Iris pigment epithelial cell (primary cell): ENCODE measurements at regions not wholly inside any gene's neighbourhood (a gene's known extent, or its start where the extent isn't known, plus 50 kb on each side); places are given as distances from the start of the nearest gene placed in this dataset.

Source experiments
- DNase-seq: peaks from one replicate; pipeline ENCODE4 v3.0.0-alpha.2; 2011; ENCODE audit warnings: low read depth

DNA sequence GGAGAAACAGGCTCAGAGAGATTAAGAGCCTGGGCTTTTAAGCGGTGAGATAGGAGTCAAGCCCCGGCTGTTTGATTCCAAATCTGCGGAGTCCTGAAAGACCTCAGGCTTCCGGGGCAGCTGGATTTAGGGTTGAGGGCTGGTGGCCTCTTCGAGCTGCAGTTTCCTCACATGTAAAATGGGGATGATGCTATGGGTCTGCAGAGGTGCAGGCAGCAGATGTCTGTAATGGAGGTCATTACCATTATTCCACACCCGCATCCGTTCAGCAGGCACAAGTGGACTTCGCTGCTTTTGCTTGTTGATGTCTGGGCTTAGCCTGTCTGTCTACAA lies 175.6 kb upstream of the HS6ST1 start:
- DNase-seq = no peak

DNA sequence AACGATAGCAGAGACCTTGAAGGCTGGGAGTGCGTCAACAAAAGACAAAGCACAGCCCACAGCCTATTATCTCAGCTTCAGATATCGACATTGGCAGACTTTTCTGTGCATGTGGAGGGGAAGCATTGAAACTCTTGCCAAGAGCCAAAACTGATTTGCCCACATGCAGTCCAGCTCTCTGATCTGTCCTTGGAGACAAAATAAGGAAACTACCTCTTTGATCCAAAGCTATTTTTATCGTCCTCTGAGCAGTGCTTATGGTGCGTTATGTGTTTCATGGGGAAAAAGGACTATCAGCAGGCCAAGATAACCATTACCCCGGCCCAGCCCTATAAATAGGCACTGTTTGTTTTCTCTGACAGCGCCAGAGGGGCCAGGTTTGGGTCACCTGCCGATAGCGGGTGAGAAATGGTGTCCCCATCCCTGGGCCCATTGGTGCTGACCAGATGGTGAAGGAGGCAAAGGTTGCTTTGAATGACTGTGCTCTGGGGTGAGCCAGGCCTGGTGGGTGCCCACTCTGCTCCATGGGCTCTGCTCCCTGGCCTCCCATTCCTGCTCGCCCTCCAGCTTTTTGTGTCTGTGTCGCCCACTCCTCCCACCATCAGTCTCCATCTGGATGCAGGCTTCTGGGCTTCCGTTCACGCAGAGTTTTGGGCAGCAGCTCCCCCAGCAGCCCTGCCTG lies 176.1 kb upstream of the HS6ST1 start:
- DNase-seq = no peak

DNA sequence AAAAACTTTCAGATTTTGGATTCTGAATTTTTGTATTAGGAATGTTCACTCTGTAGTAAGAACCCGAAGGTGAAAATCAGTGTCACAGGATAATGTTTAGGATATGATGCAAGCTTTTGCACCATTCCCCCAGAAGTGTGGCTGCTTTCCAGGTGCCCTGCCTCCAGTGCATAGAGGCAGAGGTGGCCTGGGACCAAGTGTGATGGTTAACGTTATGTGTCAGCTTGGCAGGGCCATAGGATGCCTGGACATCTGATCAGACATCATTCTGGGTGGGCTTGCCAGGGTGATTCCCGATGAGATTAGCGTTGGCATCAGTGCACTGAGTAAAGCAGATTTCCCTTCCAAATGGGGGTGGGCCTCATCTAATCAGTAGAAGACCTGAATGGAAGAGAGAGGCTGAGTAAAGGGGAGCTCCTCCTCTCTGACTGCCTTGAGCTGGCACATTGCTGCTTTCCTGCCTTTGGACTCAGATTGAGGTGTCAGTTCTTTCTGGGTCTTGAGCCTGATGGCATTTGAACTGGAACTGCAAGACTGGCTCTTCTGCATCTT lies 177.4 kb upstream of the HS6ST1 start:
- DNase-seq = no peak

DNA sequence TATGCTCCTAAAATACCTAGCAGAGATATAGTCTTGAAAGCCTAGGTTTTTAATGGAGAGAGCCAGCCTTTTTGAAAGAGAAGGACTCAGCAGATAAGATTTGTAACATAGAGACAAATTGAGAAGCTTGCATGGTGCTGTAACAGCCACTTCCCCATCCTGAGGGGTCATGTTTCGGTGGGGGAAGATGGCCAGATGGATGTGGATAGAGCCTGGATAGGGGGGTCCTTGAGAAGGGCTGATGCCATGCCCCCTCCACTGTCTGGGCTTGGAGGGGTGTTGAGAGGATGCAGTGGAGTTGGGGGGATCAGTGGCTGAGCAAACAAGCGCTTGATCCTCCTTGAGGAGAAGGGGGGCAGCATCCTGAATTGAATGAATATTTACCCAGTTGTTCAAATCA lies 178.0 kb upstream of the HS6ST1 start:
- no peak for DNase-seq

DNA sequence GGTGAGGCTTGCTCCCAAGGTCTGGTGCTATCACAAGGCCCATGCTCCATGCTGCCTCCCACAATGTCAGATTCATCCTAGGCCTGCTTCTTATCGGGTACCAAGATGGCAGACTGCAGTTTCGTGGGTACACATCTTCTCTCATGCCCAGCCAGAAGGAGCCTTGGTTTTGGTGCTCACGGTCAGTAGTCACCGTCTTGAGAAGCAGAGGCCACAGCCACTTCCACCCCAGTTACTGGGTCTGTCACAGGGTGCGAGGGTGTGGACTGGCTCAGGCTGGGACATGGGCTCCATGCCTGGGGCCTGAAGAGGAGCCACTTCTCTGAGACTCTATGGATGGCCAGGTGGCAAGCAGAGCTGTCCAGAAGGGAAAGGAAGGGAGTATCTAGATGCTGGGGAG lies 178.8 kb upstream of the HS6ST1 start:
- no peak for DNase-seq

DNA sequence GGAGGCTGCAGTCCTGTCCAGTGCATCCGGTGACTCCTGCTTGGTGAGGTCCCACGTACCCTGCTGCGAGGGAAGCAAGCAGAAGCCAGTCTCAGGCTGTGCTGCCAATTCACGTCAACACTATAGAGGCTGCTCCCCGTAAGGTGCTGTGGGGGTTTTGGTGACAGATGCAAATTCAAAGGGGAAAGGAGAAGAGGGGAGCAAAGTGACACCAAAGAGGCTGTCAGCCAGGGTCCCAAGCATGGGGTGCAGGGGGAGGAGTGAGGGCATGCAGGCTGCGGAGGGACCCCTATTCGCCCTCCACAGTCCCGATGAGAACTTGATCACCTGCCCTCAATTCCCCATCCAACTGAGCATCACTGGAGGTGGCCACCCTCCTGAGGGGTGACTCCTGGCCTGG lies 179.4 kb upstream of the HS6ST1 start:
- DNase-seq = no peak

DNA sequence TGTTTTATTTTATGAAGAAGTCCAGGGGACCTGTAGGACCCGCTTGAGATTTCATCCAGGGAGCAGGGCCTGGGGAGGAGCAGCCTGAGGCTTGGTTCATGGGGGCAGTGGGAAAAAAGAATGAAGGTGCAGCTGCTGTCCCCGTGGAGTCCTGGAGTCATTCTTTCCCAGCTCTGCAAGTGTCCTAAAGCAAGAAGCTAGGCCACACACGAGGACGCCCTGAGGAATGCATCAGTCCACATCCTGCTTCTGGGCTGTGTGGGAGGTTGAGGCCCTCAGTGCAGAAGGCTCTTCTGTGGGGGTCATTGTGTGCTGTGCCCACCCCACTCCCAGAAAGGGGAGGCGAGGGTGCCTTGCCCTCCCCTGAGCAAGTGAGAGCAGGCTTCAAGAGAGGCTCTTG lies 179.9 kb upstream of the HS6ST1 start:
- DNase-seq = no peak

DNA sequence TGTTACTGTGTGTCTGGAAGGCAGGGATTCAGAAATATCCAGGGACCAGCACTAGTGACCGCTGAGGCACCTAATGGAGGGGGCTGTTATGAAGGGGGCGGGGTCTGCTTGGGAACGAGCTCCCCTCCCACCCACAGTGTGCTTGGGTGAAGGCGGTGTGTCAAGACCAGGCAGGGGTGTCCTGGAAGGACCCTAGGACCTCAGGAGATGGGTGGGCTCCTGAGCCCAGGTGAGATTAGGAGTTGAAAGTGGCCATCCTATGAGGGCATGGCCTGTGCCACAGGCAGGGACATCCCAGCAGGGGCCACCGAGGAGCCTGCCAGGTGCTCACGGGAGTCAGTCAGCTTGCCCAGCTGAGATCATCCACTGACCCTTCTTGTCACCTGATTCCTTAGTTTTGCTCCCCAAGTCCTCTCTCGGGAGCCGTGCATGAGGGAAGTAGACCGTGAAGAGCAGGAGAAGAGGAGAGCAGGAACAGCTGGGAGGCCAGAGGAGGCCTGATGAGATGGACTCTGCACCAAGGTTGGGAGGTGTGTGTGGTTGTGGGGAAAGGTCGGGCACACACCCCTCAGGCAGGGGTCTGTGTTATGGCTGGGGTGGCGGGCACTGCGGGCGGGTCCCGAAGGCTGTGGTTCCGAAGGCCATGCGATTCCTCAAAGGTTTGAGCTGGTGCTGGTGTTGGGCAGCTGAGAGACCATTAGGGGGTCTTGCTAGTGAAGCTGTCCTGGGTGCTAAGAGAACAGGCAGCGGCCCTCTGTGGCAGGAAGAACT lies 180.9 kb upstream of the HS6ST1 start:
- no peak for DNase-seq

DNA sequence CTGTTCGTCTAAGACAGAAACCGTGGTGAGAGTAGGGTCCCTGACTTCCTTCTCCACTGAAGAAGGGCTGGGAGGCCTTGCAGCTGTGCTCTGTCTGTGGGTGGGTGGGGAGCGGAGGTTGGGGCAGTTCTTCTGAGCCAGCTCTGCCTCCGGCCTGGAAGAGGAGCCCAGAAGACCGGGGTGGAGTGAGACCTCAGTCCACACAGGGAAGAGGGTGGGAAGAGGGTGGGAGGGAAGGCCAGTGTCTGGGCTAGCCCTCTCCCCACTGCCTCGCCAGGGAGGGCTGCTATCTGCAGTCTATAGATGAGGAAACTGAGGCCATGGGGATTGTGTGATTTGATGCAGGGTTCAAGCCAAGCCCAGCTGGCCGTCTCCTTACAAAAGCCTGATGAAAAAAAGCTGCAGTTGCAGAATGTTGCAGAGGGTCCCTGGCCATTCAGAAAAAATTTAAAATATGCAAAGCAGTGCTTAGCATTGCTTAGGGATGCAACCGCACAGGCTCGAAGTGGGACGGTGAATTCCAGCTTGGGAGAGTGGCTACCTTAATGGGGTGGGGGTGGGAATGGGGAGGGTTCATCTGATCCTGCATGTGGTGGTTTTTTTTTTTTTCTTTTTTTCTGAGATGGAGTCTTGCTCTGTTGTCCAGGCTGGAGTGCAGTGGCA lies 181.6 kb upstream of the HS6ST1 start:
- DNase-seq = no peak

DNA sequence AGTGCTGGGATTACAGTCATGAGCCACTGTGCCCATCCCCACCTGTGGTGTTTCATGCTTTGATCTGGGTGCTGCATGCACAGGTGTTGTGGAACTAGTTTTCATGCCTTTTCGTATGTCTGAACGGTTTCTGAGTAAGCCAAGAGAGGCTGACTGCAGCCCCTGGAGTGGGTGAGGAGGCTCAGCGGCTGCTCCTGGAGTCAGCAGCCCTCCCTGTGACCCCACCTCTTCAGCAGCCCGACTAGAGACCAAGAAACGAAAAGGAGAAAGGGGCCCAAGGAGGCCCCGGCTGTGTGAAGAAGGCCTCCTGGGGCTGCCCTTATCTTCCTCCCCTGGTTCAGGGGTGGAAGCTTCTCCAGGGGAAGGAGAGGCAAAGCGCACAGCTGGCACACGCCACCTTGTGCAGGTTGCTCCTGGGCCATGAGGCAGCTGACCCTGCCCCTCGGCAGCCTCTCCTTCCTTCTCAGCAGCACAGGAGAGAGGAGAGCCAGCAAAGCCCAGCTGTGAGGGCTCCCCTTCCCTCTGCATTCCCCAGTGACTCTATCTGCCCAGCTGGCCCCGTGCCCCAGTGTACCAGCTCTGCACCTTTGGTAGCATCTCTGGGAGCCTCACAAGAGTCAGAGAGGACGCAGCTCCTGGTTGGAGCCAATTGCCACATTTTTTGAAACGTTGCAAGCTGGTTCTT lies 182.5 kb upstream of the HS6ST1 start:
- DNase-seq = no peak

DNA sequence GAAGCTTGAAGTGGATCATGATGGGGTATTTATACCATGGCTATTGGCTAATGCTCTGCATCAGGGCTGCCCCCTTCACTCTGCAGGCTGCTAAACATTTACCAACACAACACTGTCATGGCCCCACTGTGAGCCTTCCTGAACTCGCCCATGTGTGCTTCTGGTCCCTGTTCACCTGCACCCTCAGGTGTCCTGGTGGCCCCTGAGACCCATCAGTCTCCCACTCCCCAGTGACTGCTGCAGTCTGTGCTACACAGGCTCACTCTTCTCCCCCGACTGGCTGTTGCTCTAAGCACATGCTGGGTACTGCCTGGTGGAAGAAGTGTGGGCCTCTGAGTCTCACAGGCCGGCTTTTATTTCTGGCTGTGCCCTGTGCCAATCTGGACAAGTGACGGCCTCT lies 183.0 kb upstream of the HS6ST1 start:
- no peak for DNase-seq

DNA sequence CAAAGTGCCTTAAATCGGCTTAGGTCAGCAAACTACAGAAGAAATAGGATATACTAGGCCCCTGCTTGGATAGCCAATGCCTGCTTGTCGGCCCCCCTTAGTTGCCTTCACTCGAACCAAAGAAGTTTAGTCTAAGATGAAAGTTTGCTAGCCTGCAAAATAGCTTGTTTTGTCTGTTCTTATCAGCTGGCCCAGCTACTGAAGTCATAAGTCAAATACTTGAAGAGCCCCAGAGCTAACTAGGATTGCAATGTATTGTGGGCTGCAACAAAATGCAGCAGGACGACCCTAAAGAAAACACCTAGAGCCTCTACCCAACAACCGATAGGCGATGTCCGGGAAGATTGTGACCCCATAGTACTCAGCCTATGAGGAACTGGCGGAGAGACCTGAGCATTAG lies 183.5 kb upstream of the HS6ST1 start:
- DNase-seq = no peak

DNA sequence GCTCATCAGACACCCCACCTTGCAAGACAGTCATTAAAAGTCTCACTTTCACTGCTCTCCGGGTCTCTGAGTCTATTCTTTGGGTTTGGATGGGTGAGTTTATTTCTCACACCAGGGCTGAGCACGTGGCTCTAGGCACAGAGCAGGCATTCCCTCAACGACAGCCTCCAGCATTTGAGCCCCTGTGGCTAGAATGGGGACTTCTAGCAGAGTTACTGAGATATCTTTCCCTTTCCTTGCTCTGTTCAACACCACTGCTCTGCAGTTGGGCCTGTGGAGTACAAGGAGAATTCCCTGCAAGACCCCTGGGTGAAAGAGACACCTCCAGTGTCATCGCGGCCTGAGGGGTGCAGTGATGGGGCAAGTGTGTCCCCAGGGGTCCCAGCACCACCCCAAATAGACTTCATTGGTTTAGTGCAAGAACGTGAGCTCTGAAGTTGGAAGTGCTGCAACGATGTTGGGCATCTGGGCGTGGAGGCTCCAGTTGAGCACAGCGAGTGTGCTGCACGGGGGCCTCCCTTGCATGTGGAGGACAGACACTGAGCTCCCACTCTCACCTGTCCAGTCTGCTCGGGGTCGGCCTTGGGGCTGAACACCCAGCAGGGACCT lies 184.1 kb upstream of the HS6ST1 start:
- DNase-seq = no peak

DNA sequence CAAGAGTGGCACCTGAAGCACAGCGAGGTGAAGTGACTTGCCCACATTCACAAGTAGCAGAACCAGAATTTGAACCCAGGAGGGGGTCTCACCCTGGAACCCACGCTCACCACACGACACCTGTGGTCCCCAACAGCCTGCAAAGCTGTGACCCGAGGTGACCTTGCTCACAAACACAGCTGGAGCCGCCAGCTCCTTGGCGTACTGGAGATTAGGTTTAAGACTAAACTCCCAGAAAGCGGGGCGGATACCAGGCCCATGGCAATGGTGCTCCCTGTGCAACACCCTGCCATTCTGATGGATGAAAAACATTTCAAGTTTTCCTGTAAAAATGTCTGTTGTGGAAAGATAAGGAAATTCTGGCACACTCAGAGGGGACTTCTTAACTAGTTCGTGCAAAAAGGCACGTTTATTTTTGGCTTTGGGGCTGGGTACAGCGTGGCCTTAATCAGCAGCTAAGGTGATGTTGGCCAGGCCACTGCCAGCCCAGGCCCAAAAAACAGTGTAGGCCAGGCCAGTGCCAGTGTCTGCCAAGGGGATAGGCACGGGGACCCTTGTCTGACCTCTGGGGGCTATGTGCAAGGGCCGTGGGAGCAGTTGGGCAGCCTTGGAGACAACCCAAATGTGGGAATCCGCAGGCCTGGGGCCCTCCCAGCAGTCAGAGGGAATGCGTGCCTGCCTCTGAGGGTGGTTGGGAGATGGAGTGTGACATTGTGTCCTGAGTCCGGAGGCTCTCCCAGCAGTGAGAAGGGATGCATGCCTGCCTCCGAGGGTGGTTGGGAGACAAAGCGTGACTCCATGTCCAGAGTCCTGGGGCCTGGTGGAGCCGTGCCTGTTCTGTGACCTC lies 185.0 kb upstream of the HS6ST1 start:
- DNase-seq = no peak

DNA sequence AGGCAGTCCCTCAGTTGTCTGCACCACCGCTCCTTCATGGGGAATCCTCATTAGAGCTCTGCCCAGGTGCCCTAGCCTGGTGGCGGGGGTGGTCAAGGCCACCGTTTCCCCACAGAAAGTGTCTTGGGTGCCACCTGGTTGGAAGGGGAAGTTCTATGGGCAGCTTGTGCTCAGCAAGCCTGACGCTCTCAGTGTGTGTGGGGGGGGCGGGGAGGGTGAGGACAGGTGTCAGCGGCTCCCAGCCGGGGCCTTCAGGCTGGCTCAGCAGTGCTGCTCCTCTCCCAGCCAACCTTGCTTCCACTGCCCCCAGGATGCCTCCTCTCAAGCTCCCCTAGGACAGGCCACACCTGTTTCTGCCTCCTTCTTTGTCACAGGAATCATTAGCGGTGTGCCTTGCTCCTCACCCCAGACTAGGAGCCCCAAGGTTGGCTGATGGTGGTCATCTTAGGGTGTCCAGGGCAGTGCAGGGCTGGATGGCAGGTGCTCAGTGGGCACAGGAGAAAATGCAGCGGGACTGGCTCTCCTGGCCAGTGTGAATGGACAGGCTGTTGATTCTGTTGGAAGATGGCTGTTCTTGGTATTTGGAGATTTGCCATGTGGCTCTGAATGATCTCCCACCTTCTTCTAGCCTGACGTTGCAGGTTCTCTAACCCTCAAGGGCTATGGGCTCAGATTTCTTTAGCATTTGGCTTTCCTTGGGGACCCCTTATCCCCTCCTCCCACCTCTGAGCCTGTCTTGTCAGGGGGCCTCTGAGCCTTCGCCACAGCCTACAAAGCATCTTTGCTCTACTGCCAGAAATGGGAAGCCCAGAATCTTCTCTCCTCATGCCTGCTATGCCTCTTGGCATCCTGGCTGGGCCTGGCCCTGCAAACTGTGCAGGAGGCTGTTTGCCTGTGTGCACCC lies 185.8 kb upstream of the HS6ST1 start:
- DNase-seq = no peak

DNA sequence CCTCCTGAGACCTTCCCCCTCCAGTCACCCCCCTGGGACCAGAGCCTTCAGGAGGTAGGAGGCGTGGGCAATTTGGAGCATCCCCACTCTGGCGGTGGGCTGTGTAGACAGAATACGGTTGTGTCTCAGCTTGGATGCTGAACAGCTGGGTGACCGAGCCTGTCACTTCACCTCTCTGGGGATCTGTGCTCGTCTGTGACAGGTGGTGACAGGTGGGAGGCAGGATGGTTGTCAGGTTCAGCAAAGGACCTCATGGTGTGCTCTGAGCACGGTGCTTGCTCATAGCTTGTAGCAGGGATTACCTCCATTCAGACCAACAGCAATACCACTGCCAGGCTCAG lies 186.5 kb upstream of the HS6ST1 start:
- no peak for DNase-seq

DNA sequence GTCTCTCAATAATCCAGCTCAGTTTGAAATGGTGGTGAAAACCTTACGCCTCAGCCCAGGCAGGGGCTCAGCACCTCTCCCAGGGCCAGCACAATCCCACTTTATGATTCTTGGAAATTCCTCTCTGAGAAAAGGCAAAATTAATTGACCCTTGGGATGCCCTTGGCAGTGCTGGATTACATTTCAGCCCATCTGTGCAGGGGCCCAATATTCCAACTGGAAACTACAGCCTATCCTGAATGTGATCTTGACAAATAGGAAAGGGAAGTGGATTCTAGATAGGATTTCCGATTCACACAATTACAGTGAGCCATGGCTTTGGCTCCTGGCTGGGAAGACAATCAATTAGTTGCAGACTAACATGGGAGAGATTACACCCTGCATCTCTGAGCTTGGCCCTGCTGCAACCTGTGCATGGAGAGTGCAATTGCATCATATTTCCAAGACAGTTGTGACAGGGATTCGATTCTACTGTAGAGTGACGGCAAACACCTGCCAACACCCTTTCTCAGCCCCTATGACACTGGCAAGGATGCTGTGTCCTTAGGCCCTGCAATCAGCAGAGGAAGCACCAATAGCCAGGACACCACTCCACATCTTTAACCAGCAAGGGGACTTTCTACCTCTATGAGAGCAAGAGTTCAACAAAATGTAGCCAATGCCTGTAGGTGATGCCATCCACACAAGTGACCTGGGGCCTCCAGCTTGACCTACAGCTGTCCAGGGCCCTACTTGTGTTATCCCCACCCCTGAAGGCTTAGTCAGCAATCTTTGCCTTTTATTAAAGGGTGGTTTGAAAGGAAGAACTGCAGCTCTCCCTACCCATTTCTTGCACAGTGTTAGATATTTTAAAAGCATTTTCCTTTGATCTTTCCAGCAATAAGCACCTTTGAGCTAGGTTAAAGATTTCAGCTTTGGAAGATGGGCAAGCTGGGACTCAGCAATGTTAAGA lies 187.2 kb upstream of the HS6ST1 start:
- no peak for DNase-seq

DNA sequence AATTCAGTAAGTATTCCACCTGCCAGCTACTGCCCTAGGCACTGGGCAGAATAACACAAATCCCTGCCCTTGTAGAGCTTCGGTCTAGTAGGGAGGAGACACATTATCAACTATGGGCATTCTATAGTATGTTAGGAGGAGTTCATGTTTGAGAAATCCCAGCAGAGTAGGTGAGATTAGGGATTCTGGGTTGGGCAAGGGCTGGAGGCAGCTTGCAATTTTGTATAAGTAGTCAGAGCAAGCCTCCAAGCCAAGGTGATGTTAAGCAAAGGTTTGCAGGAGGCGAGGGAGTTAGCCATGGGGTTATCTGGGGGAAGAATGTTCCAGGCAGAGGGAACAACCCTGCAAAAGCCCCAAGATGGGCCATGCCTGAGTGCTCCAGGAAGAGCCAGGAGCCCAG lies 187.9 kb upstream of the HS6ST1 start:
- DNase-seq = no peak
